Heart right ventricle (tissue), 16 donors: ENCODE measurements at regions not wholly inside any gene's neighbourhood (a gene's known extent, or its start where the extent isn't known, plus 50 kb on each side); places are given as distances from the start of the nearest gene placed in this dataset.

Experiments
- ATAC-seq, 8 donors: fragments of 200-7000 bp; cut with Tn5 transposase; one replicate each; pipeline ENCODE4 v1.9.1; 2020; ENCODE audit warnings: mild to moderate bottlenecking in 8 of 8, moderate library complexity in 8 of 8, moderate number of reproducible peaks in 1 of 8
- DNase-seq, 2 donors: peaks; one replicate each; pipeline ENCODE4 v3.0.0-alpha.2; 2020
- H3K27ac ChIP-seq, 10 donors: fragments of 200-600 bp; sonication (generic) in 2 of 10; one replicate each; pipeline versions ENCODE4 v1.5.0 to v1.8.0; 2020 to 2022; ENCODE audit warnings: mild to moderate bottlenecking in 3 of 10
- H3K27me3 ChIP-seq, 7 donors: fragments of 200-600 bp; one replicate each; pipeline ENCODE4 v1.8.0; 2021 to 2022; ENCODE audit warnings: mild to moderate bottlenecking in 2 of 7
- H3K36me3 ChIP-seq, 9 donors: fragments of 200-600 bp; sonication (generic) in 1 of 9; one replicate each; pipeline versions ENCODE4 v1.5.0 to v1.8.0; 2020 to 2022; ENCODE audit warnings: mild to moderate bottlenecking in 2 of 9
- H3K4me1 ChIP-seq, 9 donors: fragments of 200-600 bp; sonication (generic) in 1 of 9; one replicate each; pipeline versions ENCODE4 v1.5.0 to v1.8.0; 2020 to 2022; ENCODE audit warnings: mild to moderate bottlenecking in 4 of 9
- H3K4me3 ChIP-seq, 10 donors: fragments of 200-600 bp; sonication (generic) in 2 of 10; one replicate each; pipeline versions ENCODE4 v1.5.0 to v1.8.0; 2020 to 2022; ENCODE audit warnings: mild to moderate bottlenecking in 7 of 10, moderate library complexity in 2 of 10
- H3K9me3 ChIP-seq, 11 donors: fragments of 200-600 bp in 10 of 11; sonication (generic) in 2 of 11; one replicate each; pipeline versions ENCODE4 v1.5.0 to v1.8.0; 2013 to 2022; ENCODE audit warnings: mild to moderate bottlenecking in 2 of 11, control low read depth in 1 of 11, moderate library complexity in 1 of 11
- CTCF ChIP-seq, 9 donors: fragments of 200-600 bp; sonication (generic) in 2 of 9; IDR thresholded peaks; one replicate each; pipeline versions ENCODE4 v1.5.0 to v1.8.0; 2021 to 2022; ENCODE audit warnings: antibody characterized with exemption in 9 of 9, mild to moderate bottlenecking in 5 of 9, moderate library complexity in 1 of 9
- WGBS, 2 donors: extraction: QIAGEN DNeasy Blood & Tissue Kit; methylation state at CpG; one replicate each; pipeline ENCODE4 v1.1.7; 2013; ENCODE audit warnings: inconsistent platforms in 1 of 2; 5-methylcytosine and 5-hydroxymethylcytosine counted together
- intact Hi-C, 10 donors: fragments of 100-400 bp; cut with DNase I; formaldehyde crosslinking; loops; one replicate each; pipeline versions ENCODE4 v1.11.1 to v1.14.2; 2022
- donor health status: Arrhythmogenic right ventricular cardiomyopathy.
- donor health status: ischemic (EF 13 %, LVEDD 7.1; RV severe dilation, severe dysfunction).
- donor health status: healthy with polysubstance abuse.
- donor health status: DM: no; HTN: yes; CAD: no.
- donor health status: DM: no; HTN: no; CAD: no.
- donor health status: ischemic (EF 25% LVEDD 6.9; RV normal size, moderate dysfunction).
- donor health status: ischemic (EF 25% LVEDD 5.7; RV mildly dilated, moderate dysfunction).
- donor health status: healthy.
- donor health status: DM: yes; HTN: yes; CAD: no.
- donor health status: Ischemic cardiomyopathy.
- donor health status: ischemic (EF 35%, LVEDD 5.7; RV mildly dilated, moderate dysfunction).
- donor health status: nonischemic (EF 11% LVEDD 7.7; RV severe dilation, severe dysfunction).
- donor health status: DM: yes; HTN: yes; CAD: no.
- donor health status: PGD.
- donor health status: ischemic (EF 29% LVEDD 5.4; RV normal size, mild dysfunction).
- donor health status: nonischemic (EF 23%, LVEDD 6.1; RV moderate dilation, normal function).

GRCh38 chr6:74208239-74208638, 512.2 kb downstream of the CD109 start:
- Histone ChIP-seq H3K36me3 (no peaks in the 10 kb centered on the region), H3K9me3 (peaks cover 0 to 44% (median 14%) of the 10 kb centered on the region in 11 donors), H3K4me3 (no peak overlapping the region), H3K4me1 (no peaks in the 10 kb centered on the region), H3K27ac (no peak overlapping the region), H3K27me3 (no peaks in the 10 kb centered on the region)
- 69 to 78% methylated on average over 2 of the region's 2 CpGs for WGBS, 2 donors
- no peak for TF ChIP-seq CTCF (IDR thresholded peaks at IDR 0.05)
- DNase-seq (no peak), ATAC-seq (no peak)
- intact Hi-C loops, result no loop called here

GRCh38 chr6:74199215-74199915, 503.4 kb downstream of the CD109 start:
- no peak overlapping the region for H3K4me3 ChIP-seq
- H3K4me1 ChIP-seq, result no peaks in the 10 kb centered on the region
- WGBS, 2 donors, result 62 to 71% methylated on average over 4 of the region's 4 CpGs
- DNase-seq, result no peak
- H3K27me3 ChIP-seq, result no peaks in the 10 kb centered on the region
- intact Hi-C loops, result no loop called here
- TF ChIP-seq CTCF (IDR thresholded peaks at IDR 0.05), result no peak
- H3K36me3 ChIP-seq, result no peaks in the 10 kb centered on the region
- ATAC-seq, result no peak
- no peak overlapping the region for H3K27ac ChIP-seq
- H3K9me3 ChIP-seq, result peaks cover 0 to 11% (median 0%) of the 10 kb centered on the region in 11 donors

- Histone ChIP-seq H3K4me1 (no peaks in the 10 kb centered on the region), H3K36me3 (no peaks in the 10 kb centered on the region), H3K9me3 (peaks cover 0 to 3% (median 0%) of the 10 kb centered on the region in 11 donors), H3K27me3 (no peaks in the 10 kb centered on the region), H3K27ac (no peak overlapping the region), H3K4me3 (no peak overlapping the region)
- no peak for ATAC-seq
- intact Hi-C loops, result no loop called here
- no peak for TF ChIP-seq CTCF (IDR thresholded peaks at IDR 0.05)
- DNase-seq, result no peak
Observed at GRCh38 chr6:74197310-74197709, 501.3 kb downstream of the CD109 start.

- no peak for TF ChIP-seq CTCF (IDR thresholded peaks at IDR 0.05)
- DNase-seq (no peak), ATAC-seq (no peak)
- no peaks in the 10 kb centered on the region for H3K36me3 ChIP-seq
- no peaks in the 10 kb centered on the region for H3K4me1 ChIP-seq
- H3K4me3 ChIP-seq, result no peak overlapping the region
- 92 to 95% methylated on average over 3 of the region's 3 CpGs for WGBS, 2 donors
- H3K9me3 ChIP-seq, result peaks cover 0 to 5% (median 0%) of the 10 kb centered on the region in 11 donors
- intact Hi-C loops, result no loop called here
- H3K27ac ChIP-seq, result no peak overlapping the region
- no peaks in the 10 kb centered on the region for H3K27me3 ChIP-seq
Observed at GRCh38 chr6:74187811-74188210, 491.8 kb downstream of the CD109 start.
